ENCODE measurements at regions not wholly inside any gene's neighbourhood (a gene's known extent, or its start where the extent isn't known, plus 50 kb on each side); places are given as distances from the start of the nearest gene placed in this dataset.

DNA sequence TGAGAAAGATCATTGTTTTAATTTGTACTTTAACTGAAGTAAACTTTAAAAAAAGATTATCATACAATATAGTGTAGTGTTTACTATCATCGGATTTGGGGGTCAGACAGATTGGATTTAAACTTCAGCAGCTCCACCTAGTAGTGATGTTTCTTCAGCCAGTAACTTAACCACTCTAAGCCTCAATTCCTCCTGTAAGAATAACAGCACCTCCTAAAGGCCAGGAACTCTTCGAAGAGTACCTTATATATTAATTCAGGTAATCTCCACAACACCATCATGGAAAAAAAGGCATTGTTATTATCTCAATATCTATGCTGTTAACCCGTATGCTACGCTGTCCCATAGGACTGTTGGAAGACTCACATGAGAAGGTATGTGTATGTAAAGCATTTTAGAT is 69.0 kb upstream of the DLGAP1 start:
- no peak for DNase-seq

GRCh38 chr18:4511166-4511565 is 56.1 kb upstream of the DLGAP1 start:
- DNase-seq: no peak

GRCh38 chr18:4510711-4511110 is 55.6 kb upstream of the DLGAP1 start:
- peak; percentile 8 for DNase-seq

- no peak for DNase-seq
Measured at GRCh38 chr18:4510160-4510559, 55.1 kb upstream of the DLGAP1 start.

All from GDM1 (cell line).